HepG2 (cell line): ENCODE measurements at regions not wholly inside any gene's neighbourhood (a gene's known extent, or its start where the extent isn't known, plus 50 kb on each side); places are given as distances from the start of the nearest gene placed in this dataset.

Experiments
- ATAC-seq: fragments of 200-7000 bp; cut with Tn5 transposase; 3 replicates; pipeline ENCODE4 v1.9.1; 2020; ENCODE audit warnings: mild to moderate bottlenecking, moderate library complexity
- BruUV-seq: library from RNA; stranded (reverse); fragments of 400-500 nt; replicated peaks from 2 replicates; lab custom pipeline; 2021; lab: Mats Ljungman, UMichigan
- CTCF ChIA-PET: fragments of 300-600 bp; formaldehyde crosslinking; extraction: SDS; loops from one replicate; lab custom pipeline; 2021; ENCODE audit warnings: low total read pairs, inconsistent platforms, low intra/inter-chr PET ratio; lab: Yijun Ruan, JAX
- POLR2A ChIA-PET: fragments of 350-600 bp; sonication (Branson Sonifier 250); formaldehyde crosslinking; loops from one replicate; lab custom pipeline; 2020; ENCODE audit warnings: antibody characterized with exemption, inconsistent platforms; lab: Yijun Ruan, JAX
- DNase-seq: peaks from one replicate; pipeline ENCODE4 v3.0.0-alpha.2; 2015; ENCODE audit warnings: low spot score
- FAIRE-seq: peaks from 3 replicates; lab custom pipeline; 2011; peaks lifted over from hg19 to GRCh38; lab: Jason Lieb, UNC
- H2AFZ ChIP-seq: one replicate; pipeline ENCODE4 v1.6.1; 2011; ENCODE audit warnings: low read length, inconsistent platforms
- H3K27ac ChIP-seq: fragments of 300-600 bp; 3 replicates; pipeline ENCODE4 v1.8.0; 2011; ENCODE audit warnings: mixed run types, mild to moderate bottlenecking, mixed read lengths, low read length, inconsistent platforms; ENCODE audit not compliant: insufficient read depth; ENCODE audit errors: extremely low read length
- H3K27me3 ChIP-seq, 2 experiments: fragments of 200-600 bp in 1 of 2; 2 replicates in 1 of 2; 3 replicates in 1 of 2; pipeline versions ENCODE4 v1.6.0 to v1.8.0; 2011; ENCODE audit warnings: low read length in 2 of 2, mild to moderate bottlenecking in 2 of 2, moderate library complexity in 2 of 2, inconsistent platforms in 1 of 2; ENCODE audit not compliant: insufficient read depth in 2 of 2, control insufficient read depth in 1 of 2
- H3K36me3 ChIP-seq, 2 experiments: fragments of 200-600 bp in 1 of 2; replicated peaks in 1 of 2; 2 replicates in 1 of 2; 3 replicates in 1 of 2; pipeline versions ENCODE4 v1.5.1 to v1.8.0; 2011; ENCODE audit warnings: low read length in 2 of 2, inconsistent platforms in 1 of 2; ENCODE audit not compliant: insufficient read depth in 2 of 2, control insufficient read depth in 1 of 2
- H3K4me1 ChIP-seq: 2 replicates; pipeline ENCODE4 v1.5.1; 2012; ENCODE audit warnings: low read length, inconsistent platforms; ENCODE audit not compliant: insufficient read depth
- H3K4me2 ChIP-seq: 2 replicates; pipeline ENCODE4 v1.6.0; 2011; ENCODE audit warnings: low read depth, low read length, inconsistent platforms
- H3K4me3 ChIP-seq, 3 experiments: fragments of 200-600 bp in 1 of 3; sonication (generic), shearing (Covaris generic) in 1 of 3; replicated peaks in 1 of 3; 2 replicates each; pipeline ENCODE4 v1.5.1; 2011 to 2016; ENCODE audit warnings: low read length in 3 of 3, inconsistent platforms in 2 of 3, low read depth in 2 of 3, mild to moderate bottlenecking in 2 of 3, control low read depth in 1 of 3, mixed read lengths in 1 of 3; ENCODE audit not compliant: insufficient read depth in 1 of 3
- H3K79me2 ChIP-seq: one replicate; pipeline ENCODE4 v1.6.1; 2011; ENCODE audit warnings: low read length, inconsistent platforms; ENCODE audit not compliant: insufficient read depth
- H3K9ac ChIP-seq: 2 replicates; pipeline ENCODE4 v1.6.0; 2011; ENCODE audit warnings: mild to moderate bottlenecking, low read depth, low read length, inconsistent platforms; ENCODE audit not compliant: insufficient read depth
- H3K9me3 ChIP-seq: 2 replicates; pipeline ENCODE4 v1.5.1; 2012; ENCODE audit warnings: mild to moderate bottlenecking, low read length
- H4K20me1 ChIP-seq: 2 replicates; pipeline ENCODE4 v1.6.0; 2011; ENCODE audit warnings: inconsistent platforms, mild to moderate bottlenecking, low read length, moderate library complexity; ENCODE audit not compliant: insufficient read depth
- CCDC6 ChIP-seq: sonication (generic); formaldehyde crosslinking; IDR thresholded peaks from 2 replicates; pipeline ENCODE4 v1.8.1; 2022; ENCODE audit warnings: mild to moderate bottlenecking, missing genetic modification reagents, moderate library complexity
- GFI1 ChIP-seq: sonication (generic); formaldehyde crosslinking; IDR thresholded peaks from 2 replicates; pipeline ENCODE4 v1.5.0; 2020; ENCODE audit warnings: missing genetic modification reagents, mild to moderate bottlenecking, borderline replicate concordance
- HHEX ChIP-seq: IDR thresholded peaks from 2 replicates; pipeline ENCODE4 v1.6.1; 2016; ENCODE audit warnings: control low read depth
- HMGA1 ChIP-seq: sonication (generic); formaldehyde crosslinking; conservative IDR thresholded peaks from 2 replicates; pipeline ENCODE4 v1.4.0; 2020; ENCODE audit warnings: missing genetic modification reagents
- IKZF1 ChIP-seq: fragments of 450-650 bp; IDR thresholded peaks from 2 replicates; pipeline ENCODE4 v1.7.1; 2016
- KDM3A ChIP-seq: IDR thresholded peaks from 2 replicates; pipeline ENCODE4 v1.6.1; 2018; ENCODE audit warnings: low read depth, missing compliant biosample characterization
- NPAS2 ChIP-seq: sonication (generic); formaldehyde crosslinking; IDR thresholded peaks from 2 replicates; pipeline ENCODE4 v1.8.0; 2022; ENCODE audit warnings: mild to moderate bottlenecking, missing genetic modification reagents, borderline replicate concordance
- RFX5 ChIP-seq: IDR thresholded peaks from 2 replicates; pipeline ENCODE4 v1.6.1; 2011; ENCODE audit warnings: low read depth, low read length, improper control_type of control experiment
- SOX5 ChIP-seq: IDR thresholded peaks from 2 replicates; pipeline ENCODE4 v1.6.1; 2016; ENCODE audit warnings: borderline replicate concordance
- TEAD3 ChIP-seq: optimal IDR thresholded peaks from 2 replicates; pipeline ENCODE3; 2016; ENCODE audit warnings: borderline replicate concordance
- ZNF138 ChIP-seq: sonication (generic); formaldehyde crosslinking; IDR thresholded peaks from 2 replicates; pipeline ENCODE4 v1.5.0; 2020; ENCODE audit warnings: mild to moderate bottlenecking, low read depth, missing genetic modification reagents
- ZNF558 ChIP-seq: sonication (generic); formaldehyde crosslinking; IDR thresholded peaks from 2 replicates; pipeline ENCODE4 v1.9.0; 2022; ENCODE audit warnings: mild to moderate bottlenecking, missing genetic modification reagents, borderline replicate concordance
- ZSCAN30 ChIP-seq: sonication (generic); formaldehyde crosslinking; IDR thresholded peaks from 2 replicates; pipeline ENCODE4 v1.5.0; 2020; ENCODE audit warnings: mild to moderate bottlenecking, missing genetic modification reagents
- WGBS: methylation state at CpG from one replicate; pipeline ENCODE4 v1.1.6; 2017; ENCODE audit warnings: low lambda C conversion rate; 5-methylcytosine and 5-hydroxymethylcytosine counted together
- in situ Hi-C: cut with HindIII; loops from 2 replicates; pipeline ENCODE4 v1.10.0; 2017; ENCODE audit warnings: low pct_unique_long_range_greater_than_20kb; ENCODE audit not compliant: extremely low pct_ligation_motif_present
- intact Hi-C: fragments of 100-400 bp; cut with micrococcal nuclease; formaldehyde crosslinking; loops from one replicate; pipeline ENCODE4 v1.10.0; 2022; ENCODE audit not compliant: unreplicated experiment
- TF ChIP-seq, protein P1 (sequence below): sonication (generic); formaldehyde crosslinking; IDR thresholded peaks from 2 replicates; pipeline ENCODE4 v1.8.1; 2023; ENCODE audit warnings: missing genetic modification reagents, mild to moderate bottlenecking, borderline replicate concordance
- TF ChIP-seq, protein P2 (sequence below): sonication (generic); formaldehyde crosslinking; IDR thresholded peaks from 2 replicates; pipeline ENCODE4 v1.5.1; 2020; ENCODE audit warnings: mild to moderate bottlenecking, missing genetic modification reagents, borderline replicate concordance
- TF ChIP-seq, protein P3 (sequence below): sonication (generic); formaldehyde crosslinking; IDR thresholded peaks from 2 replicates; pipeline ENCODE4 v1.5.1; 2020; ENCODE audit warnings: mild to moderate bottlenecking, missing genetic modification reagents, moderate library complexity

DNA sequence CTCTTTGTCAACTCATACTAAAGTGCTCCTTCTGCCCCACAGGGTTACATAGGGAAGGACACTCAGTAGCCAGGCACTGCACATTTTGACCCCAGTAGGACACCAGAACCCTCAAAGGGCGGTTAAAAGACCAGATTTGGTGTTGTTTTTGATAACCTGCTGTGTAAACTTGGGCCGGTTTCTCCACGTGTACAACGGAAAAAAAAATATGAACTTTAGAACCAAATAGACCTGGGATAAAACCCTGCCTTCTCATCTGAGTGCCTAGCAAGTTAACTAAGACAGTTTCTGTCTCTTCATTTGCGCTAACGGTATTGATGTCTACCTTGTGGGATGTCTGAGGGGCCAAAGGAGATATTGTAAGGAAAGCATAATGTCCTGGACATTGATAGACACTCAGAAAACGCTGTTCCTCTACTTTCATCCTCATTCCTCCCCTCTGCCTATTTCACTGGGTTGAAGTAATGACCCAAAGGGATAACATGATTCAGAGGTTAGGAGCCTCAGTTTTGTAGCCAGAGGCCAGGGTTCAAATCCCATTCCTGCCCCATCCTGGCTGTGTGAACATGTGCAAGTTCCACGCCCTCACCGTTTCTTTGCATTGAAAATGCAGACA is 155.9 kb upstream of the LPP start:
- peak overlapping the region; percentile 90 for H3K27ac ChIP-seq
- H3K4me2 ChIP-seq, result peak overlapping the region; percentile 79
- TSS peak; percentile 91 for BruUV-seq
- no peaks in the 10 kb centered on the region for H3K9me3 ChIP-seq
- no peak overlapping the region for H2AFZ ChIP-seq
- H4K20me1 ChIP-seq, result no peaks in the 10 kb centered on the region
- peak overlapping the region in 1 of 3 experiments; percentile 32; a peak in 1 of 6 replicates for H3K4me3 ChIP-seq
- intact Hi-C loops, result no loop called here
- FAIRE-seq (peak; percentile 76), DNase-seq (peak; percentile 94), ATAC-seq (peak; percentile 64)
- in situ Hi-C loops, result no loop called here
- H3K27me3 ChIP-seq, result no peaks in the 10 kb centered on the region
- H3K36me3 ChIP-seq, result no peaks in the 10 kb centered on the region
- H3K4me1 ChIP-seq, result peaks cover 100% of the 10 kb centered on the region
- POLR2A ChIA-PET, result interaction anchor here (0.8 to 2.0 kb wide), 5 partner anchors 15 to 748 kb away, joined by 3 to 10 read pairs (median 5); no protein-coding TSS in a partner anchor
- WGBS, result 4% methylated on average over 9 of the region's 9 CpGs
- H3K79me2 ChIP-seq, result peaks cover 11% of the 10 kb centered on the region
- CTCF ChIA-PET, result no interaction called here
- H3K9ac ChIP-seq, result peak overlapping the region; percentile 66
- TF ChIP-seq, protein P1, sequence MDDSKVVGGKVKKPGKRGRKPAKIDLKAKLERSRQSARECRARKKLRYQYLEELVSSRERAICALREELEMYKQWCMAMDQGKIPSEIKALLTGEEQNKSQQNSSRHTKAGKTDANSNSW (CRISPR knock-in tag), result no peak
- TF ChIP-seq RFX5 (no peak), HHEX (CRISPR knock-in tag) (no peak), ZNF138 (CRISPR knock-in tag) (no peak), KDM3A (CRISPR knock-in tag) (no peak), SOX5 (CRISPR knock-in tag) (peak; percentile 81), IKZF1 (no peak), TEAD3 (CRISPR knock-in tag) (peak; percentile 51), ZSCAN30 (CRISPR knock-in tag) (no peak), CCDC6 (0 out of 2 replicates have a peak, but pooled peaks have one; percentile 5), NPAS2 (CRISPR knock-in tag) (no peak), HMGA1 (CRISPR knock-in tag) (no peak), ZNF558 (no peak), GFI1 (peak; percentile 95)
- TF ChIP-seq, protein P2, sequence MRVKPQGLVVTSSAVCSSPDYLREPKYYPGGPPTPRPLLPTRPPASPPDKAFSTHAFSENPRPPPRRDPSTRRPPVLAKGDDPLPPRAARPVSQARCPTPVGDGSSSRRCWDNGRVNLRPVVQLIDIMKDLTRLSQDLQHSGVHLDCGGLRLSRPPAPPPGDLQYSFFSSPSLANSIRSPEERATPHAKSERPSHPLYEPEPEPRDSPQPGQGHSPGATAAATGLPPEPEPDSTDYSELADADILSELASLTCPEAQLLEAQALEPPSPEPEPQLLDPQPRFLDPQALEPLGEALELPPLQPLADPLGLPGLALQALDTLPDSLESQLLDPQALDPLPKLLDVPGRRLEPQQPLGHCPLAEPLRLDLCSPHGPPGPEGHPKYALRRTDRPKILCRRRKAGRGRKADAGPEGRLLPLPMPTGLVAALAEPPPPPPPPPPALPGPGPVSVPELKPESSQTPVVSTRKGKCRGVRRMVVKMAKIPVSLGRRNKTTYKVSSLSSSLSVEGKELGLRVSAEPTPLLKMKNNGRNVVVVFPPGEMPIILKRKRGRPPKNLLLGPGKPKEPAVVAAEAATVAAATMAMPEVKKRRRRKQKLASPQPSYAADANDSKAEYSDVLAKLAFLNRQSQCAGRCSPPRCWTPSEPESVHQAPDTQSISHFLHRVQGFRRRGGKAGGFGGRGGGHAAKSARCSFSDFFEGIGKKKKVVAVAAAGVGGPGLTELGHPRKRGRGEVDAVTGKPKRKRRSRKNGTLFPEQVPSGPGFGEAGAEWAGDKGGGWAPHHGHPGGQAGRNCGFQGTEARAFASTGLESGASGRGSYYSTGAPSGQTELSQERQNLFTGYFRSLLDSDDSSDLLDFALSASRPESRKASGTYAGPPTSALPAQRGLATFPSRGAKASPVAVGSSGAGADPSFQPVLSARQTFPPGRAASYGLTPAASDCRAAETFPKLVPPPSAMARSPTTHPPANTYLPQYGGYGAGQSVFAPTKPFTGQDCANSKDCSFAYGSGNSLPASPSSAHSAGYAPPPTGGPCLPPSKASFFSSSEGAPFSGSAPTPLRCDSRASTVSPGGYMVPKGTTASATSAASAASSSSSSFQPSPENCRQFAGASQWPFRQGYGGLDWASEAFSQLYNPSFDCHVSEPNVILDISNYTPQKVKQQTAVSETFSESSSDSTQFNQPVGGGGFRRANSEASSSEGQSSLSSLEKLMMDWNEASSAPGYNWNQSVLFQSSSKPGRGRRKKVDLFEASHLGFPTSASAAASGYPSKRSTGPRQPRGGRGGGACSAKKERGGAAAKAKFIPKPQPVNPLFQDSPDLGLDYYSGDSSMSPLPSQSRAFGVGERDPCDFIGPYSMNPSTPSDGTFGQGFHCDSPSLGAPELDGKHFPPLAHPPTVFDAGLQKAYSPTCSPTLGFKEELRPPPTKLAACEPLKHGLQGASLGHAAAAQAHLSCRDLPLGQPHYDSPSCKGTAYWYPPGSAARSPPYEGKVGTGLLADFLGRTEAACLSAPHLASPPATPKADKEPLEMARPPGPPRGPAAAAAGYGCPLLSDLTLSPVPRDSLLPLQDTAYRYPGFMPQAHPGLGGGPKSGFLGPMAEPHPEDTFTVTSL (CRISPR knock-in tag), result peak; percentile 87; the same call in 1 of the 2 replicates
- TF ChIP-seq, protein P3, sequence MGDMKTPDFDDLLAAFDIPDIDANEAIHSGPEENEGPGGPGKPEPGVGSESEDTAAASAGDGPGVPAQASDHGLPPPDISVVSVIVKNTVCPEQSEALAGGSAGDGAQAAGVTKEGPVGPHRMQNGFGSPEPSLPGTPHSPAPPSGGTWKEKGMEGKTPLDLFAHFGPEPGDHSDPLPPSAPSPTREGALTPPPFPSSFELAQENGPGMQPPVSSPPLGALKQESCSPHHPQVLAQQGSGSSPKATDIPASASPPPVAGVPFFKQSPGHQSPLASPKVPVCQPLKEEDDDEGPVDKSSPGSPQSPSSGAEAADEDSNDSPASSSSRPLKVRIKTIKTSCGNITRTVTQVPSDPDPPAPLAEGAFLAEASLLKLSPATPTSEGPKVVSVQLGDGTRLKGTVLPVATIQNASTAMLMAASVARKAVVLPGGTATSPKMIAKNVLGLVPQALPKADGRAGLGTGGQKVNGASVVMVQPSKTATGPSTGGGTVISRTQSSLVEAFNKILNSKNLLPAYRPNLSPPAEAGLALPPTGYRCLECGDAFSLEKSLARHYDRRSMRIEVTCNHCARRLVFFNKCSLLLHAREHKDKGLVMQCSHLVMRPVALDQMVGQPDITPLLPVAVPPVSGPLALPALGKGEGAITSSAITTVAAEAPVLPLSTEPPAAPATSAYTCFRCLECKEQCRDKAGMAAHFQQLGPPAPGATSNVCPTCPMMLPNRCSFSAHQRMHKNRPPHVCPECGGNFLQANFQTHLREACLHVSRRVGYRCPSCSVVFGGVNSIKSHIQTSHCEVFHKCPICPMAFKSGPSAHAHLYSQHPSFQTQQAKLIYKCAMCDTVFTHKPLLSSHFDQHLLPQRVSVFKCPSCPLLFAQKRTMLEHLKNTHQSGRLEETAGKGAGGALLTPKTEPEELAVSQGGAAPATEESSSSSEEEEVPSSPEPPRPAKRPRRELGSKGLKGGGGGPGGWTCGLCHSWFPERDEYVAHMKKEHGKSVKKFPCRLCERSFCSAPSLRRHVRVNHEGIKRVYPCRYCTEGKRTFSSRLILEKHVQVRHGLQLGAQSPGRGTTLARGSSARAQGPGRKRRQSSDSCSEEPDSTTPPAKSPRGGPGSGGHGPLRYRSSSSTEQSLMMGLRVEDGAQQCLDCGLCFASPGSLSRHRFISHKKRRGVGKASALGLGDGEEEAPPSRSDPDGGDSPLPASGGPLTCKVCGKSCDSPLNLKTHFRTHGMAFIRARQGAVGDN (CRISPR knock-in tag), result no peak
